ENCODE measurements at regions not wholly inside any gene's neighbourhood (a gene's known extent, or its start where the extent isn't known, plus 50 kb on each side); places are given as distances from the start of the nearest gene placed in this dataset.

DNA sequence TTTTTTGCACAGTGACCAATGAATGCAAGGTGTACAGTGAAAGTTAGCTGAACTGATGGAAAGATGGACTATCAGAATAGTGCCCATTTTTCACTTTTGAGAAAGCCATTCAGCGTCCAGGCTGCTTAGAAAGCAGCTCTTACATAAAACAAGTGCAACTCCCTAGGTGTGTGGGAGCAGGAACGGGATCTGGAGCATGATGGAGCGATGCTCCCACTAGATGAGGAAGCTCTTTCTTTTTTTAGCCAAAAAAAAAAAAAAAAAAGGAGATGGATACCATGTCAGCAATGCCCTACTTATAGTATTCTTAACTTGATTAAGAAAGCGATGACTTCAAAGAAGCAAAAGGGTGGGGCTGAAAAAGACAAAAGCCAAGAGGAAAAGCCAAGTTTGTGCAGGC is 925.5 kb downstream of the GATA3 start:
- TF ChIP-seq RAD21 (IDR thresholded peaks at IDR 0.05) (no peak), SP1 (IDR thresholded peaks at IDR 0.05) (no peak), FOXA2 (IDR thresholded peaks at IDR 0.05) (no peak), TAF1 (conservative IDR thresholded peaks at IDR 0.05) (no peak), HNF4A (conservative IDR thresholded peaks at IDR 0.05) (no peak), GABPA (IDR thresholded peaks at IDR 0.05 in 1 of 2, conservative IDR thresholded peaks at IDR 0.05 in 1 of 2) (no peak), EGR1 (IDR thresholded peaks at IDR 0.05; ENCODE audit: low read depth in 2 of 2) (no peak)

DNA sequence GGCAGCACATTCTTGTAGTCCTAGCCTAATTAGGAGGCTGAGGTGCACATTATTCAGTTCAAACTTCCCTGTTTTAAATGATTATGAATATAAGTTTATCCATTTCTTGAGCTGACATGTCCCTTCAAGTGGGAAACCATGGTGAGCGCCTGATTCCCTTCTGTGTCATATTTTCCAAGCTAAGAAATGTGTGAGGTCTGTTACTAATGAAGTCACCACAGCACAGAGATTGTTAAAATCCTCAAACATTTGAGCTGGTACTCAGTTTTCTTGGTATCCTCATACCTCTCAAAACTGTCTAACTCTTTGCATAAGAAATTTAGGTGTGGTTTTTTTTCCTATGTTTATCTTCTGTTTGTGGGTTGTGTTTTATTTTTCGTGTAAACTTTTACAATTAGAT is 926.8 kb downstream of the GATA3 start:
- no peaks in the 10 kb centered on the region for H3K4me1 ChIP-seq (ENCODE audit: control insufficient read depth in 4 of 4, insufficient read depth in 4 of 4, low read length in 3 of 4)
- no peaks in the 10 kb centered on the region for H3K36me3 ChIP-seq (ENCODE audit: control insufficient read depth in 4 of 4, insufficient read depth in 3 of 4, low read depth in 1 of 4, low read length in 3 of 4)
- peaks cover 0 to 3% (median 0%) of the 10 kb centered on the region in 4 donors for H3K27me3 ChIP-seq (ENCODE audit: control insufficient read depth in 4 of 4, insufficient read depth in 4 of 4, low read length in 3 of 4)
- 61% methylated on average over 2 of the region's 2 CpGs for WGBS
- no peak overlapping the region for H3K9ac ChIP-seq (ENCODE audit: low read depth in 1 of 2, low read length in 2 of 2)
- DNase-seq (ENCODE audit: low spot score) = no peak
- H3K9me3 ChIP-seq (ENCODE audit: control insufficient read depth in 4 of 4, low read length in 3 of 4) = no peaks in the 10 kb centered on the region
- H3K27ac ChIP-seq (ENCODE audit: low read depth in 1 of 2, low read length in 2 of 2) = no peak overlapping the region
- no peak for TF ChIP-seq FOXA2 (IDR thresholded peaks at IDR 0.05)
- no peak overlapping the region for H3K4me3 ChIP-seq (ENCODE audit: low read depth in 1 of 3, low read length in 3 of 3)

More for the DNA sequence above, 925.5 kb downstream of the GATA3 start:
- no peaks in the 10 kb centered on the region for H3K4me1 ChIP-seq (ENCODE audit: control insufficient read depth in 4 of 4, insufficient read depth in 4 of 4, low read length in 3 of 4)
- no peak overlapping the region for H3K9ac ChIP-seq (ENCODE audit: low read depth in 1 of 2, low read length in 2 of 2)
- peaks cover 0 to 3% (median 0%) of the 10 kb centered on the region in 4 donors for H3K27me3 ChIP-seq (ENCODE audit: control insufficient read depth in 4 of 4, insufficient read depth in 4 of 4, low read length in 3 of 4)
- WGBS = 72% methylated on average over 4 of the region's 4 CpGs
- no peak overlapping the region for H3K4me3 ChIP-seq (ENCODE audit: low read depth in 1 of 3, low read length in 3 of 3)
- no peak for DNase-seq (ENCODE audit: low spot score)
- no peaks in the 10 kb centered on the region for H3K36me3 ChIP-seq (ENCODE audit: control insufficient read depth in 4 of 4, insufficient read depth in 3 of 4, low read depth in 1 of 4, low read length in 3 of 4)
- no peak overlapping the region for H3K27ac ChIP-seq (ENCODE audit: low read depth in 1 of 2, low read length in 2 of 2)
- H3K9me3 ChIP-seq (ENCODE audit: control insufficient read depth in 4 of 4, low read length in 3 of 4) = no peaks in the 10 kb centered on the region

DNA sequence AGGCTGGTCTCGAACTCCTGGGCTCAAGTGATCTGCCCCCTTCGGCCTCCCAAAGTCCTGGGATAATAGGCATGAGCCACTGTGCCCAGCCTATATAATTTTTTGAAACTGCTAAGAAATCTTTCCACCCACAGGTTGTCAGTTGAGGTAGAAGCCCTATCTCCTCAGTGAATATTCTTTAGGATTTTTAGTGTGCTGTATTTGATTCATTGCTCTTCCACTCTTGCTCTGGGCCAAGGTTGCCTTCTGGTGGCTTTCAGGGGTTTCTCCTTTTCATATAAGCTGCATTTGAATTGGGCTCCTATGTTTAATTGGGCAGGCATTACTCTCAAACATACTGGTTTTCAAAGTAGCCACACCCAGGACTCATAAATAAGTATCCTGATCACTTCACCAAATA is 931.2 kb downstream of the GATA3 start:
- Histone ChIP-seq H3K27me3 (ENCODE audit: control insufficient read depth in 4 of 4, insufficient read depth in 4 of 4, low read length in 3 of 4) (peaks cover 0 to 2% (median 0%) of the 10 kb centered on the region in 4 donors), H3K4me1 (ENCODE audit: control insufficient read depth in 4 of 4, insufficient read depth in 4 of 4, low read length in 3 of 4) (no peaks in the 10 kb centered on the region), H3K36me3 (ENCODE audit: control insufficient read depth in 4 of 4, insufficient read depth in 3 of 4, low read depth in 1 of 4, low read length in 3 of 4) (no peaks in the 10 kb centered on the region), H3K4me3 (ENCODE audit: low read depth in 1 of 3, low read length in 3 of 3) (no peak overlapping the region), H3K9ac (ENCODE audit: low read depth in 1 of 2, low read length in 2 of 2) (no peak overlapping the region), H3K27ac (ENCODE audit: low read depth in 1 of 2, low read length in 2 of 2) (no peak overlapping the region), H3K9me3 (ENCODE audit: control insufficient read depth in 4 of 4, low read length in 3 of 4) (no peaks in the 10 kb centered on the region)
- TF ChIP-seq GABPA (IDR thresholded peaks at IDR 0.05 in 1 of 2, conservative IDR thresholded peaks at IDR 0.05 in 1 of 2) (no peak), RAD21 (IDR thresholded peaks at IDR 0.05) (peak; percentile 42 to 46)
- 82% methylated on average over 2 of the region's 2 CpGs for WGBS
- no peak for DNase-seq (ENCODE audit: low spot score)

GRCh38 chr10:8986975-8987374 is 932.5 kb downstream of the GATA3 start:
- no peak overlapping the region for H3K4me3 ChIP-seq (ENCODE audit: low read depth in 1 of 3, low read length in 3 of 3)
- no peak for DNase-seq (ENCODE audit: low spot score)
- no peak overlapping the region for H3K27ac ChIP-seq (ENCODE audit: low read depth in 1 of 2, low read length in 2 of 2)
- peaks cover 0 to 5% (median 0%) of the 10 kb centered on the region in 4 donors for H3K27me3 ChIP-seq (ENCODE audit: control insufficient read depth in 4 of 4, insufficient read depth in 4 of 4, low read length in 3 of 4)
- 78% methylated on average over 6 of the region's 6 CpGs for WGBS
- H3K36me3 ChIP-seq (ENCODE audit: control insufficient read depth in 4 of 4, insufficient read depth in 3 of 4, low read depth in 1 of 4, low read length in 3 of 4) = no peaks in the 10 kb centered on the region
- no peaks in the 10 kb centered on the region for H3K9me3 ChIP-seq (ENCODE audit: control insufficient read depth in 4 of 4, low read length in 3 of 4)
- TF ChIP-seq FOXA1 (IDR thresholded peaks at IDR 0.05) = no peak
- no peak for TF ChIP-seq RAD21 (IDR thresholded peaks at IDR 0.05)
- no peak for TF ChIP-seq SP1 (IDR thresholded peaks at IDR 0.05)
- TF ChIP-seq TAF1 (conservative IDR thresholded peaks at IDR 0.05) = no peak
- TF ChIP-seq HNF4A (conservative IDR thresholded peaks at IDR 0.05) = no peak
- no peak for TF ChIP-seq GABPA (IDR thresholded peaks at IDR 0.05 in 1 of 2, conservative IDR thresholded peaks at IDR 0.05 in 1 of 2)
- TF ChIP-seq, protein P1, sequence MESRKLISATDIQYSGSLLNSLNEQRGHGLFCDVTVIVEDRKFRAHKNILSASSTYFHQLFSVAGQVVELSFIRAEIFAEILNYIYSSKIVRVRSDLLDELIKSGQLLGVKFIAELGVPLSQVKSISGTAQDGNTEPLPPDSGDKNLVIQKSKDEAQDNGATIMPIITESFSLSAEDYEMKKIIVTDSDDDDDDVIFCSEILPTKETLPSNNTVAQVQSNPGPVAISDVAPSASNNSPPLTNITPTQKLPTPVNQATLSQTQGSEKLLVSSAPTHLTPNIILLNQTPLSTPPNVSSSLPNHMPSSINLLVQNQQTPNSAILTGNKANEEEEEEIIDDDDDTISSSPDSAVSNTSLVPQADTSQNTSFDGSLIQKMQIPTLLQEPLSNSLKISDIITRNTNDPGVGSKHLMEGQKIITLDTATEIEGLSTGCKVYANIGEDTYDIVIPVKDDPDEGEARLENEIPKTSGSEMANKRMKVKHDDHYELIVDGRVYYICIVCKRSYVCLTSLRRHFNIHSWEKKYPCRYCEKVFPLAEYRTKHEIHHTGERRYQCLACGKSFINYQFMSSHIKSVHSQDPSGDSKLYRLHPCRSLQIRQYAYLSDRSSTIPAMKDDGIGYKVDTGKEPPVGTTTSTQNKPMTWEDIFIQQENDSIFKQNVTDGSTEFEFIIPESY (IDR thresholded peaks at IDR 0.05) = no peak
- no peak for TF ChIP-seq MAX (IDR thresholded peaks at IDR 0.05)
- TF ChIP-seq YY1 (IDR thresholded peaks at IDR 0.05) = no peak
- TF ChIP-seq JUND (IDR thresholded peaks at IDR 0.05) = no peak
- no peak for TF ChIP-seq EGR1 (IDR thresholded peaks at IDR 0.05; ENCODE audit: low read depth in 2 of 2)
- no peaks in the 10 kb centered on the region for H3K4me1 ChIP-seq (ENCODE audit: control insufficient read depth in 4 of 4, insufficient read depth in 4 of 4, low read length in 3 of 4)
- H3K9ac ChIP-seq (ENCODE audit: low read depth in 1 of 2, low read length in 2 of 2) = no peak overlapping the region
